ENCODE measurements at regions not wholly inside any gene's neighbourhood (a gene's known extent, or its start where the extent isn't known, plus 50 kb on each side); places are given as distances from the start of the nearest gene placed in this dataset.

DNA sequence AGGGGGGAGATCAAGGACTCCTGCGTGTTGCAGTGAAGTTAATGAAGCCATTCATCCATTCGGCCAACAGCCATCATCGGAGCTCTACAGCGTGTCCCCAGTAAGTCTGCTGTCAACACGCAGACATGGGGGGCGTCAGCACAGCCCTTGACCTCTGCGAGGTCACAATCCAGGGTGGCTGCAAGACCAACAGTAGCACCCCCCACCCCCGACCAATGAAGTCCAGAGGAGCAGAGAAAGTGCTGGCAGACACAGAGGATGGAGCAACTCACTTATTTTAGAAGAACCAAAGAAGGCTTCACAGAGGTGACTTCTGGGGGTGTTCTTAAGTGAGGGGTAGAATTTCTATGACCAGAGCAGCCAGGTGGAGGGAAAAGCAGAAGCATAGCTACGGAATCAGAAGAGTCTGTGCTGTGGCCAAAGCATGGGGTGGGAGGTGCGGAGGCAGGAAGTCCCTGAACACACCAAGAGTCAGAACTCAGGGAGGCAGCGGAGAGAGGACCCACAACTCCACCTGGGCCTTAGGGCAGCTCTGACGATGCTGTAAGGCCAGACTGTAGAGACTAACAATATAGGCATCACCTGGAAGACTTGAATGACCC, 185.4 kb downstream of the FOXO1 start:
- Histone ChIP-seq H3K27me3 (ENCODE audit: insufficient read depth) (no peaks in the 10 kb centered on the region), H3F3A (replicated peaks; ENCODE audit: low read depth) (no peaks in the 10 kb centered on the region), H3K9me2 (ENCODE audit: insufficient read depth) (no peaks in the 10 kb centered on the region), H4K20me1 (replicated peaks; ENCODE audit: insufficient read depth) (no peaks in the 10 kb centered on the region), H3K4me3 (no peak overlapping the region), H3K4me1 (ENCODE audit: insufficient read depth) (peaks cover 21% of the 10 kb centered on the region), H3K36me3 (ENCODE audit: insufficient read depth) (no peaks in the 10 kb centered on the region), H3K4me2 (no peak overlapping the region), H2AFZ (no peak overlapping the region), H3K27ac (ENCODE audit: low read depth) (no peak overlapping the region), H3K79me2 (replicated peaks; ENCODE audit: insufficient read depth) (no peaks in the 10 kb centered on the region)
- ATAC-seq: no peak
- Mint-ChIP-seq H3K4me1 (peaks cover 55% of the 10 kb centered on the region), H3K36me3 (ENCODE audit: low read depth) (no peaks in the 10 kb centered on the region; the same call in 2 of the 3 replicates), H3K27me3 (ENCODE audit: insufficient read depth, low read depth, poor library complexity) (peaks cover 12% of the 10 kb centered on the region), H3K9me3 (no peaks in the 10 kb centered on the region; the same call in 2 of the 3 replicates), H3K27ac (no peak overlapping the region), H3K4me3 (no peak overlapping the region)
- TF ChIP-seq ZNF114 (CRISPR knock-in tag; IDR thresholded peaks at IDR 0.05) (no peak), EZH2 (IDR thresholded peaks at IDR 0.05; ENCODE audit: low read depth, unreplicated experiment) (no peak), CTCF (conservative IDR thresholded peaks at IDR 0.05; ENCODE audit: low read depth in 2 of 2) (no peak), JUNB (IDR thresholded peaks at IDR 0.05; ENCODE audit: unreplicated experiment) (no peak), POLR2AphosphoS5 (IDR thresholded peaks at IDR 0.05; ENCODE audit: low read depth) (no peak), ZNF331 (CRISPR knock-in tag; IDR thresholded peaks at IDR 0.05; ENCODE audit: low read depth) (no peak), CREB1 (CRISPR knock-in tag; IDR thresholded peaks at IDR 0.05; ENCODE audit: low read depth) (no peak), EZH2phosphoT487 (IDR thresholded peaks at IDR 0.05; ENCODE audit: unreplicated experiment) (no peak)
- TF ChIP-seq, protein P1, sequence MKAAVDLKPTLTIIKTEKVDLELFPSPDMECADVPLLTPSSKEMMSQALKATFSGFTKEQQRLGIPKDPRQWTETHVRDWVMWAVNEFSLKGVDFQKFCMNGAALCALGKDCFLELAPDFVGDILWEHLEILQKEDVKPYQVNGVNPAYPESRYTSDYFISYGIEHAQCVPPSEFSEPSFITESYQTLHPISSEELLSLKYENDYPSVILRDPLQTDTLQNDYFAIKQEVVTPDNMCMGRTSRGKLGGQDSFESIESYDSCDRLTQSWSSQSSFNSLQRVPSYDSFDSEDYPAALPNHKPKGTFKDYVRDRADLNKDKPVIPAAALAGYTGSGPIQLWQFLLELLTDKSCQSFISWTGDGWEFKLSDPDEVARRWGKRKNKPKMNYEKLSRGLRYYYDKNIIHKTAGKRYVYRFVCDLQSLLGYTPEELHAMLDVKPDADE (IDR thresholded peaks at IDR 0.05): no peak
- TF ChIP-seq, protein P2, sequence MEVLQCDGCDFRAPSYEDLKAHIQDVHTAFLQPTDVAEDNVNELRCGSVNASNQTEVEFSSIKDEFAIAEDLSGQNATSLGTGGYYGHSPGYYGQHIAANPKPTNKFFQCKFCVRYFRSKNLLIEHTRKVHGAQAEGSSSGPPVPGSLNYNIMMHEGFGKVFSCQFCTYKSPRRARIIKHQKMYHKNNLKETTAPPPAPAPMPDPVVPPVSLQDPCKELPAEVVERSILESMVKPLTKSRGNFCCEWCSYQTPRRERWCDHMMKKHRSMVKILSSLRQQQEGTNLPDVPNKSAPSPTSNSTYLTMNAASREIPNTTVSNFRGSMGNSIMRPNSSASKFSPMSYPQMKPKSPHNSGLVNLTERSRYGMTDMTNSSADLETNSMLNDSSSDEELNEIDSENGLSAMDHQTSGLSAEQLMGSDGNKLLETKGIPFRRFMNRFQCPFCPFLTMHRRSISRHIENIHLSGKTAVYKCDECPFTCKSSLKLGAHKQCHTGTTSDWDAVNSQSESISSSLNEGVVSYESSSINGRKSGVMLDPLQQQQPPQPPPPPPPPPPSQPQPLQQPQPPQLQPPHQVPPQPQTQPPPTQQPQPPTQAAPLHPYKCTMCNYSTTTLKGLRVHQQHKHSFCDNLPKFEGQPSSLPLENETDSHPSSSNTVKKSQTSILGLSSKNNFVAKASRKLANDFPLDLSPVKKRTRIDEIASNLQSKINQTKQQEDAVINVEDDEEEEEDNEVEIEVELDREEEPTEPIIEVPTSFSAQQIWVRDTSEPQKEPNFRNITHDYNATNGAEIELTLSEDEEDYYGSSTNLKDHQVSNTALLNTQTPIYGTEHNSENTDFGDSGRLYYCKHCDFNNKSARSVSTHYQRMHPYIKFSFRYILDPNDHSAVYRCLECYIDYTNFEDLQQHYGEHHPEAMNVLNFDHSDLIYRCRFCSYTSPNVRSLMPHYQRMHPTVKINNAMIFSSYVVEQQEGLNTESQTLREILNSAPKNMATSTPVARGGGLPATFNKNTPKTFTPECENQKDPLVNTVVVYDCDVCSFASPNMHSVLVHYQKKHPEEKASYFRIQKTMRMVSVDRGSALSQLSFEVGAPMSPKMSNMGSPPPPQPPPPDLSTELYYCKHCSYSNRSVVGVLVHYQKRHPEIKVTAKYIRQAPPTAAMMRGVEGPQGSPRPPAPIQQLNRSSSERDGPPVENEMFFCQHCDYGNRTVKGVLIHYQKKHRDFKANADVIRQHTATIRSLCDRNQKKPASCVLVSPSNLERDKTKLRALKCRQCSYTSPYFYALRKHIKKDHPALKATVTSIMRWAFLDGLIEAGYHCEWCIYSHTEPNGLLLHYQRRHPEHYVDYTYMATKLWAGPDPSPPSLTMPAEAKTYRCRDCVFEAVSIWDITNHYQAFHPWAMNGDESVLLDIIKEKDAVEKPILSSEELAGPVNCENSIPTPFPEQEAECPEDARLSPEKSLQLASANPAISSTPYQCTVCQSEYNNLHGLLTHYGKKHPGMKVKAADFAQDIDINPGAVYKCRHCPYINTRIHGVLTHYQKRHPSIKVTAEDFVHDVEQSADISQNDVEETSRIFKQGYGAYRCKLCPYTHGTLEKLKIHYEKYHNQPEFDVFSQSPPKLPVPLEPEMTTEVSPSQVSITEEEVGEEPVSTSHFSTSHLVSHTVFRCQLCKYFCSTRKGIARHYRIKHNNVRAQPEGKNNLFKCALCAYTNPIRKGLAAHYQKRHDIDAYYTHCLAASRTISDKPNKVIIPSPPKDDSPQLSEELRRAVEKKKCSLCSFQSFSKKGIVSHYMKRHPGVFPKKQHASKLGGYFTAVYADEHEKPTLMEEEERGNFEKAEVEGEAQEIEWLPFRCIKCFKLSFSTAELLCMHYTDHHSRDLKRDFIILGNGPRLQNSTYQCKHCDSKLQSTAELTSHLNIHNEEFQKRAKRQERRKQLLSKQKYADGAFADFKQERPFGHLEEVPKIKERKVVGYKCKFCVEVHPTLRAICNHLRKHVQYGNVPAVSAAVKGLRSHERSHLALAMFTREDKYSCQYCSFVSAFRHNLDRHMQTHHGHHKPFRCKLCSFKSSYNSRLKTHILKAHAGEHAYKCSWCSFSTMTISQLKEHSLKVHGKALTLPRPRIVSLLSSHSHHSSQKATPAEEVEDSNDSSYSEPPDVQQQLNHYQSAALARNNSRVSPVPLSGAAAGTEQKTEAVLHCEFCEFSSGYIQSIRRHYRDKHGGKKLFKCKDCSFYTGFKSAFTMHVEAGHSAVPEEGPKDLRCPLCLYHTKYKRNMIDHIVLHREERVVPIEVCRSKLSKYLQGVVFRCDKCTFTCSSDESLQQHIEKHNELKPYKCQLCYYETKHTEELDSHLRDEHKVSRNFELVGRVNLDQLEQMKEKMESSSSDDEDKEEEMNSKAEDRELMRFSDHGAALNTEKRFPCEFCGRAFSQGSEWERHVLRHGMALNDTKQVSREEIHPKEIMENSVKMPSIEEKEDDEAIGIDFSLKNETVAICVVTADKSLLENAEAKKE (CRISPR knock-in tag; IDR thresholded peaks at IDR 0.05): no peak
- TF ChIP-seq, protein P3, sequence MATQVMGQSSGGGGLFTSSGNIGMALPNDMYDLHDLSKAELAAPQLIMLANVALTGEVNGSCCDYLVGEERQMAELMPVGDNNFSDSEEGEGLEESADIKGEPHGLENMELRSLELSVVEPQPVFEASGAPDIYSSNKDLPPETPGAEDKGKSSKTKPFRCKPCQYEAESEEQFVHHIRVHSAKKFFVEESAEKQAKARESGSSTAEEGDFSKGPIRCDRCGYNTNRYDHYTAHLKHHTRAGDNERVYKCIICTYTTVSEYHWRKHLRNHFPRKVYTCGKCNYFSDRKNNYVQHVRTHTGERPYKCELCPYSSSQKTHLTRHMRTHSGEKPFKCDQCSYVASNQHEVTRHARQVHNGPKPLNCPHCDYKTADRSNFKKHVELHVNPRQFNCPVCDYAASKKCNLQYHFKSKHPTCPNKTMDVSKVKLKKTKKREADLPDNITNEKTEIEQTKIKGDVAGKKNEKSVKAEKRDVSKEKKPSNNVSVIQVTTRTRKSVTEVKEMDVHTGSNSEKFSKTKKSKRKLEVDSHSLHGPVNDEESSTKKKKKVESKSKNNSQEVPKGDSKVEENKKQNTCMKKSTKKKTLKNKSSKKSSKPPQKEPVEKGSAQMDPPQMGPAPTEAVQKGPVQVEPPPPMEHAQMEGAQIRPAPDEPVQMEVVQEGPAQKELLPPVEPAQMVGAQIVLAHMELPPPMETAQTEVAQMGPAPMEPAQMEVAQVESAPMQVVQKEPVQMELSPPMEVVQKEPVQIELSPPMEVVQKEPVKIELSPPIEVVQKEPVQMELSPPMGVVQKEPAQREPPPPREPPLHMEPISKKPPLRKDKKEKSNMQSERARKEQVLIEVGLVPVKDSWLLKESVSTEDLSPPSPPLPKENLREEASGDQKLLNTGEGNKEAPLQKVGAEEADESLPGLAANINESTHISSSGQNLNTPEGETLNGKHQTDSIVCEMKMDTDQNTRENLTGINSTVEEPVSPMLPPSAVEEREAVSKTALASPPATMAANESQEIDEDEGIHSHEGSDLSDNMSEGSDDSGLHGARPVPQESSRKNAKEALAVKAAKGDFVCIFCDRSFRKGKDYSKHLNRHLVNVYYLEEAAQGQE (IDR thresholded peaks at IDR 0.05; ENCODE audit: unreplicated experiment): no peak
- no peak for DNase-seq (ENCODE audit: low spot score)

Data from GM23338 (cell line).